PC-9 (cell line): ENCODE measurements at regions not wholly inside any gene's neighbourhood (a gene's known extent, or its start where the extent isn't known, plus 50 kb on each side); places are given as distances from the start of the nearest gene placed in this dataset.

ENCODE experiments used
- EZH2 ChIP-seq: fragments of 200-600 bp; sonication (generic); IDR thresholded peaks from 2 replicates; pipeline ENCODE4 v1.8.0; 2017; ENCODE audit warnings: antibody characterized with exemption, low read depth
- TF ChIP-seq, protein P1 (sequence below): fragments of 200-600 bp; sonication (generic); conservative IDR thresholded peaks from 2 replicates; pipeline ENCODE4 v1.6.1; 2017; ENCODE audit warnings: mixed run types, antibody characterized with exemption, mild to moderate bottlenecking, moderate library complexity

DNA sequence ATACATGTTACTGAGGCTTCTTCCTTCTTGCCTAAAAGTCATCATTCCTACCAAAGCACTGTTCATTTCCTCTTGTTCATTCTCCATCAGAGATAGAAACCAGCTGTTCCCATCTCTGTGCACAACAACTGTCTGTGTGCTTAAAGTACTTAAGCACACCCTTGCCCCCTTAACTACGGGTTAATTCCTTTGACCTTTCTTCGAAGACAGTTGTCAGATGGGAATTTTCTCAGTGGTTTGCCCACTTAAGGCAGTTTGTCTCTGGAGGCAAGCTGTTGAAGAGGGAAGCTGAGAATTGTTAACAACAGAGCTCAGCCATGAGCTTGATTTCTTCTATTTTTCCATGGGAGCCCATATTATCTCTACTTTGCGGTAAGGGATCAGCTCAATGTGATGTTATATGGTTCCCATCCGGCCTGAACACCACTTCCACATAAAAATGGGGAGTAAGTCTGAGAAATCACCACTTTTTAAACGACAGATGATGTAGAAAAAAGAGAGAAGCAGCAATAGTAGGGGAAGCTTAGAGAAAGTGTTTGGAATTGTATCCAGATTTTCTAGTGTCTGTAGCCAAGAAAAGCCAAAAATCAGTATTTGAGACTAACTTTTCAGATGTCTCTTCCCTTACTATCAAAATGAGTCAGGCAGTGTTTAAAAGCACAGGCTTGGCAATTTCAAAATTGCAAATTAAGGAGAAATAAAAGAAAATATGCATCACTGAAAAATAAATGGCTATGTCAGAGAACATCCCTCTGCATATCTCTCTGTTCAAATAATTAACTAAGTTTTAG is 194.4 kb downstream of the SLIT2 start:
- TF ChIP-seq, protein P1, sequence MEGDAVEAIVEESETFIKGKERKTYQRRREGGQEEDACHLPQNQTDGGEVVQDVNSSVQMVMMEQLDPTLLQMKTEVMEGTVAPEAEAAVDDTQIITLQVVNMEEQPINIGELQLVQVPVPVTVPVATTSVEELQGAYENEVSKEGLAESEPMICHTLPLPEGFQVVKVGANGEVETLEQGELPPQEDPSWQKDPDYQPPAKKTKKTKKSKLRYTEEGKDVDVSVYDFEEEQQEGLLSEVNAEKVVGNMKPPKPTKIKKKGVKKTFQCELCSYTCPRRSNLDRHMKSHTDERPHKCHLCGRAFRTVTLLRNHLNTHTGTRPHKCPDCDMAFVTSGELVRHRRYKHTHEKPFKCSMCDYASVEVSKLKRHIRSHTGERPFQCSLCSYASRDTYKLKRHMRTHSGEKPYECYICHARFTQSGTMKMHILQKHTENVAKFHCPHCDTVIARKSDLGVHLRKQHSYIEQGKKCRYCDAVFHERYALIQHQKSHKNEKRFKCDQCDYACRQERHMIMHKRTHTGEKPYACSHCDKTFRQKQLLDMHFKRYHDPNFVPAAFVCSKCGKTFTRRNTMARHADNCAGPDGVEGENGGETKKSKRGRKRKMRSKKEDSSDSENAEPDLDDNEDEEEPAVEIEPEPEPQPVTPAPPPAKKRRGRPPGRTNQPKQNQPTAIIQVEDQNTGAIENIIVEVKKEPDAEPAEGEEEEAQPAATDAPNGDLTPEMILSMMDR, result no peak
- TF ChIP-seq EZH2, result no peak
